DND-41 (cell line): ENCODE measurements at regions not wholly inside any gene's neighbourhood (a gene's known extent, or its start where the extent isn't known, plus 50 kb on each side); places are given as distances from the start of the nearest gene placed in this dataset.

ENCODE experiments used
- CTCF ChIP-seq: IDR thresholded peaks from 2 replicates; pipeline ENCODE4 v1.5.1; 2012; ENCODE audit warnings: borderline replicate concordance, low read length, moderate library complexity, mild to moderate bottlenecking; ENCODE audit not compliant: poor library complexity, severe bottlenecking; ENCODE audit errors: extremely low read depth
- EZH2 ChIP-seq: IDR thresholded peaks from 3 replicates; pipeline ENCODE4 v1.6.1; 2012; ENCODE audit warnings: borderline replicate concordance, low read depth, mild to moderate bottlenecking, moderate library complexity, low read length, inconsistent platforms; ENCODE audit not compliant: severe bottlenecking

DNA sequence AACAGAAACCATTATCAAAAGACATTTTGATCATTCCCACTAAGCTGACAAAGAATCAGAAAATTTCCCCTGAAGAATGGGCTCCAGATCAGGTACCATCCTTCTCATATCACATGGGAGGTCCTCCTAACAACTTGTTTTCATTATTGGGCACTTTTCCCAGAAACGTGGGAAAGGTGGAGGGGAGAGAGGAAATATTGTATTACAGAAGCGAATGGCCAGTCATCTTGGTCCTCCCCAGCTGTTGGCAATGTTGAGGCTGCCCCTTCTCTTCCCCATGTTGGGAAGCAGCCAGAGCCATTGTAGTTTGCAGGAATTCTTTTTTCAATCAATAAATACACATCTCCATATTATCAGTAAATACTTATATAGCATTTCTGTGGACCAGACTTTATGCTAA, 126.2 kb upstream of the ZNF608 start:
- TF ChIP-seq CTCF (no peak), EZH2 (no peak)
